ENCODE measurements at regions not wholly inside any gene's neighbourhood (a gene's known extent, or its start where the extent isn't known, plus 50 kb on each side); places are given as distances from the start of the nearest gene placed in this dataset.

- H3K4me3 Mint-ChIP-seq (ENCODE audit: low read depth, unreplicated experiment): peak overlapping the region; percentile 41
- peaks cover 9% of the 10 kb centered on the region for H3K27me3 Mint-ChIP-seq (ENCODE audit: unreplicated experiment)
Measured at GRCh38 chrX:39174772-39175417, 373.6 kb downstream of the MID1IP1 start.

GRCh38 chrX:39175418-39176057 is 374.3 kb downstream of the MID1IP1 start:
- Mint-ChIP-seq H3K4me1 (ENCODE audit: low read depth, unreplicated experiment) (no peaks in the 10 kb centered on the region), H3K27ac (ENCODE audit: unreplicated experiment) (no peak overlapping the region), H3K27me3 (ENCODE audit: unreplicated experiment) (peaks cover 9% of the 10 kb centered on the region), H3K4me3 (ENCODE audit: low read depth, unreplicated experiment) (peak overlapping the region; percentile 41), H3K9me3 (ENCODE audit: low read depth, unreplicated experiment) (no peaks in the 10 kb centered on the region), H3K36me3 (ENCODE audit: insufficient read depth, unreplicated experiment) (no peaks in the 10 kb centered on the region)
- intact Hi-C loops (cut with micrococcal nuclease; ENCODE audit: unreplicated experiment): no loop called here
- CTCF ChIA-PET: interaction anchor here (1.5 kb wide), 1 partner anchor 19 kb away, joined by 4 read pairs; no protein-coding TSS in a partner anchor
- TF ChIP-seq CTCF (IDR thresholded peaks at IDR 0.05; ENCODE audit: unreplicated experiment): no peak
- DNase-seq: no peak
- no TSS peak for BruUV-seq (replicated peaks)

More at GRCh38 chrX:39174772-39175417, 373.6 kb downstream of the MID1IP1 start:
- intact Hi-C loops (cut with micrococcal nuclease; ENCODE audit: unreplicated experiment): no loop called here
- no peak for TF ChIP-seq CTCF (IDR thresholded peaks at IDR 0.05; ENCODE audit: unreplicated experiment)
- peak; percentile 21 for DNase-seq
- BruUV-seq (replicated peaks): no TSS peak
- CTCF ChIA-PET: interaction anchor here (0.8 to 1.5 kb wide), 2 partner anchors 20 to 371 kb away, joined by 3 to 4 read pairs; no protein-coding TSS in a partner anchor
- Mint-ChIP-seq H3K36me3 (ENCODE audit: insufficient read depth, unreplicated experiment) (no peaks in the 10 kb centered on the region), H3K9me3 (ENCODE audit: low read depth, unreplicated experiment) (no peaks in the 10 kb centered on the region), H3K27ac (ENCODE audit: unreplicated experiment) (no peak overlapping the region), H3K4me1 (ENCODE audit: low read depth, unreplicated experiment) (no peaks in the 10 kb centered on the region)

GRCh38 chrX:39176105-39176504 is 374.8 kb downstream of the MID1IP1 start:
- intact Hi-C loops (cut with micrococcal nuclease; ENCODE audit: unreplicated experiment): no loop called here
- Mint-ChIP-seq H3K27ac (ENCODE audit: unreplicated experiment) (no peak overlapping the region), H3K4me1 (ENCODE audit: low read depth, unreplicated experiment) (no peaks in the 10 kb centered on the region), H3K4me3 (ENCODE audit: low read depth, unreplicated experiment) (no peak overlapping the region), H3K36me3 (ENCODE audit: insufficient read depth, unreplicated experiment) (no peaks in the 10 kb centered on the region), H3K9me3 (ENCODE audit: low read depth, unreplicated experiment) (no peaks in the 10 kb centered on the region), H3K27me3 (ENCODE audit: unreplicated experiment) (peaks cover 9% of the 10 kb centered on the region)
- BruUV-seq (replicated peaks): no TSS peak
- TF ChIP-seq CTCF (IDR thresholded peaks at IDR 0.05; ENCODE audit: unreplicated experiment): no peak
- CTCF ChIA-PET: no interaction called here
- DNase-seq: no peak

GRCh38 chrX:39189431-39189830 is 388.2 kb downstream of the MID1IP1 start:
- no peaks in the 10 kb centered on the region for H3K36me3 Mint-ChIP-seq (ENCODE audit: insufficient read depth, unreplicated experiment)
- H3K27me3 Mint-ChIP-seq (ENCODE audit: unreplicated experiment): no peaks in the 10 kb centered on the region
- no peaks in the 10 kb centered on the region for H3K9me3 Mint-ChIP-seq (ENCODE audit: low read depth, unreplicated experiment)
- H3K4me3 Mint-ChIP-seq (ENCODE audit: low read depth, unreplicated experiment): no peak overlapping the region
- H3K4me1 Mint-ChIP-seq (ENCODE audit: low read depth, unreplicated experiment): no peaks in the 10 kb centered on the region
- no TSS peak for BruUV-seq (replicated peaks)
- no peak for TF ChIP-seq CTCF (IDR thresholded peaks at IDR 0.05; ENCODE audit: unreplicated experiment)
- no peak for DNase-seq
- intact Hi-C loops (cut with micrococcal nuclease; ENCODE audit: unreplicated experiment): no loop called here
- H3K27ac Mint-ChIP-seq (ENCODE audit: unreplicated experiment): no peak overlapping the region
- CTCF ChIA-PET: no interaction called here

Measured in Calu3 (cell line).